ENCODE measurements at regions not wholly inside any gene's neighbourhood (a gene's known extent, or its start where the extent isn't known, plus 50 kb on each side); places are given as distances from the start of the nearest gene placed in this dataset.
"Not testable (repeated sequence)": the region's sequence is repeated elsewhere in the genome, so short reads cannot be mapped to it uniquely, and the experiment has no call there.

- ATAC-seq: no peak
Observed at GRCh38 chr6:68139130-68139529, 496.0 kb upstream of the ADGRB3 start.

- no peak for ATAC-seq
Observed at GRCh38 chr6:68134796-68135195, 500.3 kb upstream of the ADGRB3 start.

- no peak for ATAC-seq
Observed at GRCh38 chr6:68128211-68128610, 506.9 kb upstream of the ADGRB3 start.

- no peak for ATAC-seq
Observed at GRCh38 chr6:68127074-68127473, 508.0 kb upstream of the ADGRB3 start.

GRCh38 chr6:68126089-68126749, 508.9 kb upstream of the ADGRB3 start:
- ATAC-seq: no peak

- ATAC-seq: not testable (repeated sequence)
Observed at GRCh38 chr6:68122975-68123374, 512.1 kb upstream of the ADGRB3 start.

- ATAC-seq: no peak
Observed at GRCh38 chr6:68122032-68122431, 513.0 kb upstream of the ADGRB3 start.

- not testable (repeated sequence) for ATAC-seq
Observed at GRCh38 chr6:68120954-68121353, 514.1 kb upstream of the ADGRB3 start.

- ATAC-seq: no peak
Observed at GRCh38 chr6:68114463-68115047, 520.5 kb upstream of the ADGRB3 start.

- no peak for ATAC-seq
Observed at GRCh38 chr6:68108233-68108835, 526.7 kb upstream of the ADGRB3 start.

- ATAC-seq: no peak
Observed at GRCh38 chr6:68094070-68094469, 541.0 kb upstream of the ADGRB3 start.

GRCh38 chr6:68087399-68088133, 547.5 kb upstream of the ADGRB3 start:
- no peak for ATAC-seq

- no peak for ATAC-seq
Observed at GRCh38 chr6:68086199-68086598, 548.9 kb upstream of the ADGRB3 start.

GRCh38 chr6:68085599-68085998, 549.5 kb upstream of the ADGRB3 start:
- ATAC-seq: not testable (repeated sequence)

- ATAC-seq: no peak
Observed at GRCh38 chr6:68082086-68082485, 553.0 kb upstream of the ADGRB3 start.

- no peak for ATAC-seq
Observed at GRCh38 chr6:68080074-68080473, 555.0 kb upstream of the ADGRB3 start.

- ATAC-seq: no peak
Observed at GRCh38 chr6:68077661-68078060, 557.4 kb upstream of the ADGRB3 start.

GRCh38 chr6:68071740-68072139, 563.3 kb upstream of the ADGRB3 start:
- ATAC-seq: no peak

- ATAC-seq: no peak
Observed at GRCh38 chr6:68069921-68070710, 565.0 kb upstream of the ADGRB3 start.

GRCh38 chr6:68059899-68060298, 575.2 kb upstream of the ADGRB3 start:
- no peak for ATAC-seq

- ATAC-seq: no peak
Observed at GRCh38 chr6:68059261-68059660, 575.8 kb upstream of the ADGRB3 start.

- ATAC-seq: not testable (repeated sequence)
Observed at GRCh38 chr6:68056596-68056995, 578.5 kb upstream of the ADGRB3 start.

- no peak for ATAC-seq
Observed at GRCh38 chr6:68054756-68055155, 580.3 kb upstream of the ADGRB3 start.

Measured in esophagus mucosa (tissue), 1 donor.